ENCODE measurements at regions not wholly inside any gene's neighbourhood (a gene's known extent, or its start where the extent isn't known, plus 50 kb on each side); places are given as distances from the start of the nearest gene placed in this dataset.
A peak's percentile ranks its signal among the peaks of the same experiment; 100 is the strongest.
"Not testable (repeated sequence)": the region's sequence is repeated elsewhere in the genome, so short reads cannot be mapped to it uniquely, and the experiment has no call there.

DNA sequence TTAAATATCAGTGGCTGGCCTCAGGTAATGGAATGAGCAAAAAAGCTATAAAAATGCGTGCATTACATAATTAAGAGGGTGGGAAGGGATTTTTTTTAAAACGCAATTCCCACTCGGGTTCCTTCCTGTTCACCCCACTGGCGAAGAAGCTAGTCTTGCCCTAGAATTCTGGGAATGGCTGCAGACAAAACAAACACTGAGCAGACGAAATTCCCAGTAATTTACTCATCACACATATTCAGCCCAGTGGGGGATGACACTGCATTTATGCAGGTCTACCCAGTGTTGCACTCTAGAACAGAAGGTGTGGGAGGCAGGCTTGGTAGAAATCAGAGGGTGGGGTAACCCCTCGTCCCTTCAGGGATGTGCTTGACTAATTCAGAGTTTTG lies 2695.0 kb upstream of the DEFB115 start:
- no peak for DNase-seq (ENCODE audit: low read depth)

DNA sequence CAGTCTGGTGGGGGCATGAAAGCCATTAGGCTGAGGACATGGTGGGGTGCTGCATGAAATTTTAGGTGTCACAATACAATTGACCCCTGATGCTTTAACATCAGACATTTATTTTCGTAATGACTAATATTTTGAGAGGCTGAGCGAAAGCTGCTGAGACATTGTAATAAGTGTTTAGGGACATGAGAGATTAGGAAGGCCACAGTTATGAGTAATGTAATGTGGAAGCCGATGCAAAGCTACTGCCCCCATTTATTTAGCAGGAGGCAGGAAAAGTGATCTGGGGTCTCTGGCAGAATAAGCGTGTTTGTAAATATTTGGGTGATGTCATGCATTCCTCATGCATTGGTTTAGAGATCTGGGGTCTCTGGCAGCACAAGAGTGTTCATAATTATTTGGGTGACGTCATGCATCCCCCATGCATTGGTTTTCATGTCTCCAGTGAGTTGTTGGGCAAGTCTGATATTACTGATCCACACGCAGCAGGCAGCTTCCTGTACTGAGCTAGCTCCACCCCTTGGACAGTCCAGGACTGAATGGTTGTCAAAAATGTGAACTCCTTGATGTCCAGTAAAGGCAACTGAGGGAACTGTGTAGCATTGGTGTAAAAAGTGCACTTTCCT lies 2694.5 kb upstream of the DEFB115 start:
- not testable (repeated sequence) for DNase-seq (ENCODE audit: low read depth)

DNA sequence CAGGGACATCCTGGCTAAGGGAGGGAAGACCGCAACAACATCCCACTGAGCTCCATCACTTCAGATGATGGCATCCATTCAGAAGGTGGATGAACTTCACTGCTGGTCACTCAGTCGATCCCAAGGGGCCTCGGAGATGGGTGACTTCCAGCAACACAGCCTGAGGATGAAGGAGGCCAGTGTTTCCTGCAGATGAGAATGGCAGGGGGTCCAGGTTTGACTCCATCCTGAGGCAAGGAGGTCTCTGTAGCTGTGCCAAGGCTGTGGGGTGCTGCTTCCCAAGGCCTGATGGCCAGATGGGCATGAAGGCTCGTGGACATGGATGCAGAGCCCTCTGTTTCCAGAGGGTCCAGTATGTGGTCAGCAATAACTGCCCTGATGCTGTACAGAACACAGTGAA lies 2693.4 kb upstream of the DEFB115 start:
- DNase-seq (ENCODE audit: low read depth) = not testable (repeated sequence)

DNA sequence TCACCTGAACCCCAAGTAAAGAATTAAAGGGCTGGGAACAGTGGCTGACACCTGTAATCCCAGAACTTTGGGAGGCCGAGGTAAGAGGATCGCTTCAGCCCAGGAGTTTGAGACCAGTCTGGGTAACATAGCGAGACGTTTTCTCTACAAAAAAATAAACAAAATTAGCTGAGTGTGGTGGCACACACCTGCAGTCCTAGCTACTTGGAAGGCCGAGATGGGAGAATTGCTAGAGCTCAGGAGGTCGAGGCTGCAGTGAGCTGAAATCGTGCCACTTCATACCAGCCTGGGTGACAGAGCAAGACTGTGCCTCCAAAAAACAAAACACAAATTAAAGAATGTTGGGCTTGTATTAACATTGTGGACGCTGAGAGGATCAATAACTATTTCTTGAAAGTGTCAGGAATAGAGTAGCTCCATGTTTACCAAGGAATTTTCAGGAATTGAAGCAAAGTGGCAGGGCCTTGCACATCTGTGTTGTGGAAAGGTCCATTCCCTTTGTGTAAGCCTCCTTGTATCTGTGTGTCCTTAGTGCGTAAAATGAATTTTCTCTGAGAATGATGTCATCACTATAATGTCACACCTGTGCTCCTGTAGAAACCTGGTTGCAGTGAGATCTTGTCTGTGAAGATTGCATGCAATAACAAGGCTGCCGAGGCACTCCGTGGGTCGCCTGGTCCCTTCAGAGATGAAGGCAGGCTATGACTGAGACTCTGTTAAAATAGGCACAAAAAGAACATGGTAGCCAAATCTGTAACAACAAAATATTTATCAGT lies 2692.6 kb upstream of the DEFB115 start:
- not testable (repeated sequence) for DNase-seq (ENCODE audit: low read depth)

DNA sequence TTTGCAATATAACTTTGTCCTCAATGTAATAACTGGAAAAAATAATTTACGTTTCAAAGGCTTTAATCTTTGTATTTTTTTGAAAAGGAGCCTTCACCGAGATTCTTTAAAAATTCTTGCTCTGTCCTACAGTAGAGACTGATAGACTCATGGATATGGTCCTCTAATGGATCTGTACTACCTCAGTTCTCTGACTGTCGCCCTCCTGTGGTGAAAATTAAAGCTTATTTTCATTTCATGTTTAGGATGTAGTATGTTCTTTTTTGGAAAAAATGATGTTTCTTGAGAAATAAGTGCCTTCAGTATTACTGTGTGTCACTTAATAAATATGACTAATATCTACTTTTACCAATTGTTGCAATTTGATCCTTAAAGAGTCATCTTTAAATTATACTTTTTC lies 2681.5 kb upstream of the DEFB115 start:
- not testable (repeated sequence) for DNase-seq (ENCODE audit: low read depth)

DNA sequence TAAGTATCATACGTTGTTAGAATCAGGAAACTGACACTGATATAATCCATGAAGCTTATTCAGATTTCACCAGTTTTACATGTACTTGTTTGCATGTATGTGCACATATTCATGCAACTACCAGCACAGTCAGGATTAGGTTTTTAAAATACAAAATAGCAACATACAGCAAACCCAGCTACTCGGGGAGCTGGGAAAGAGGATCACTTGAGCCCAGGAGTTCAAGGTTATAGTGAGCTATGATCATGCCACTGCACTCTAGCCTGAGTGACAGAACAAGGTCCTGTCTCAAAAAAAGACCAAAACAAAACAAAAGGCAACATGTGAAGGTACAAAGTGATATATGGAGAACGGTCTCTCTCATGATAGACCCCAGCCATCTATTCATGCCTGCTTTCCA lies 2665.8 kb upstream of the DEFB115 start:
- DNase-seq (ENCODE audit: low read depth) = not testable (repeated sequence)

DNA sequence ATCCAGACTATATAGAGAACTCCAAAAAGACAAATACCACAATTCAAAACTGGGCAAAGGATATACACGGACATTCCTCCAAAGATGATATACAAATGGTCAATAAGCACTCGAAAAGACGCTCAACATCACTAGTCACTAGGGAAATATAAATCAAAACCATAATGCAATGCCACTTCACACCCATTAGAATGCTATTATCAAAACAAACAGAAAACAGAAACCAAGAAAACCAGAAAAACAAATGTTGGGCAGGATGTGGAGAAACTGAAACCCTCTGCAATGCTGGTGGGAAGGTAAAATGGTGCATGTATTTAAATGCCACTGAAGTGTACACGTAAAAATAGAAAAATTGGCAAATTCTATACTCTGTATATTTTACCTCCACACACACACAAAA lies 2664.1 kb upstream of the DEFB115 start:
- DNase-seq (ENCODE audit: low read depth) = not testable (repeated sequence)

DNA sequence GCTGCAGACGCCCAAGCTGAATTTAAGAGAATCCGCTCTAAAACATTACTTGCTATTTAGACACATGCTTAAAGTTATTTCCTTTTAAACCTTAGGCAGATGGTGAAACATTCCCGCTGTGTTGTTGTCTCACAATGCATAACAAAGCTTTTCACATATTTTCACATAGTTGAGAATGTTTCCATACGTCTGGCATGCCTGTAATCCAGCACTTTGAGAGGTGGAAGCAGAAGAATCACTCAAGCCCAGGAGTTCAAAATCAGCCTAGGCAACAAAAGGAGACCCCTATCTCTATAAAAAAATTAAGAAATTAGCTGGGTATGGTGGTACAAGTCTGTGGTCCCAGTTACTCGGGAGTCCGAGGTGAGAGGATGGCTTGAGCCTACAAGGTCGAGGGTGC lies 2663.0 kb upstream of the DEFB115 start:
- not testable (repeated sequence) for DNase-seq (ENCODE audit: low read depth)

DNA sequence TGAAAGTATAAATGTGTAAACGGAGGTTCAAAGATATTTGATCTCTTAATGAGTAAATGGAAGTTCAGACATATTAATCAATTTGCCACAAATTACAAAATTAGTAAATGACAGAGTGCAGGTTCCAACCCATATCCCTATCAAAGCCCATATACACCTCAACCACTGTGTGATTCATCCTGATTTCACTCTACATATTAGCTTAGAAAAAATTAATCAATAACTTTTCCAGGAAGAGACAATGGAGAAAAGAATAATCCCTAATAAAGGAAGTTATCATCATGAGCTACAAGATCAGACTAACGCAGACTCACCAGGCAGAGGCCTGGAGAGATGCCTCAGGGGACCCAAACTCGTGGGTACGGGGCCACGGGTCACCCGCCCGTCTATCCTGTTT lies 2655.5 kb upstream of the DEFB115 start:
- DNase-seq (ENCODE audit: low read depth) = not testable (repeated sequence)

DNA sequence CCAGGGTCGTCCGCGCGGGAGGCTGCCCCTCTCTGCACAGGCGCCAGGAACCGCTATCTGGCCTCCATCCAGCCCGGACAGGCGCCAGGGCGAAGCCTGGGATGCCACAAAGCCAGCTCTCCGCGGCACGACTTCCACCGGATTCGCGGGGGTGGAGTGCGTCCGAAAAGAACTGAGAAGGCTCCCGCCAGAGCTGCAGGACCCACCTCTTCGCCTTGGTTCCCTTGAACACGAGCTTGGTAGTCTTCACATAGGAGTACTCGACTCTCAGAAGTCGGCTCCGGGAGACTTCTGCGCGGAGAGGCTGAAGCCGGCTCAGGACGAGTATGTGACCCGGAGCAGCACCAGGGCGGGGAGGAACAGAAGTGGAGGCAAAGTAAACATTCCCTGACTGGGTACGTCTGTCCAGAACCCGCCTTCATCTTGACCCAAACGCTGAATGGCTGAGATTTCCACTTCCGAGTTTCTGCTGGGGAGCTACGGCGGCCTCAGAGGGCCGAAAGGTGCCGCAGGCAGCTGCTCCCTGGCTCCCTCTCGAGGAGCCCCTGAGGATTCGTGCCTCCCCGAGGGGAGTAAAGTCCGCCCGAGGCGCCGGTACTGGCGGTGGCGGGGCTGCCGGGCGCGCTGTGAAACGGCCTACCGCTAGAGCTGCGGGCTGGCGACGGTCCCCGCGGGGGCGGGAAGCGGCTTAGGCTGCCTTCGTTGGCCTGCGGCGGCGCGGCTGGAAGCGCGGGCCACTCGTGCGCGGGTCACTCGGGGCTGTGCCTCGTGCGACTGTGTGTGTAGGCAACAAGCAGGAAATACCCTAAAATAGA lies 2654.9 kb upstream of the DEFB115 start:
- DNase-seq (ENCODE audit: low read depth) = peak; percentile 57

DNA sequence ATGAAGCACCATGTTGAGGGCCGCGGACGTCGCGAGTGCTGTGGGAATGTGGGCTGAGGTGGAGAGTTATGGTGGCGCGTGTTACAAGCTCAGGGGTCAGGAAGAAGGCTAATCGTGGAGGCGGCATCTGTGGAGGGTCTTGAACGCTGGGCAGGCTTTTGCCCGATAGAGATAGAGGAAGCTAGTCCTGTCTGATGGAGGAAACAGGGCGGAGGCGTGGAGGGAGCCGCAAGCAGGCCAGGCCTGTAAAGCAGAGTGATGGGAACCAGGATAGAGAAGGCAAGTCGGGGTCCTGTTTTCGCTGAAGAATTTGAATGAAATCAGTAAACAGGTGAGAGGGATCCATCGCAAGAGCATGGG lies 2654.3 kb upstream of the DEFB115 start:
- DNase-seq (ENCODE audit: low read depth) = not testable (repeated sequence)

DNA sequence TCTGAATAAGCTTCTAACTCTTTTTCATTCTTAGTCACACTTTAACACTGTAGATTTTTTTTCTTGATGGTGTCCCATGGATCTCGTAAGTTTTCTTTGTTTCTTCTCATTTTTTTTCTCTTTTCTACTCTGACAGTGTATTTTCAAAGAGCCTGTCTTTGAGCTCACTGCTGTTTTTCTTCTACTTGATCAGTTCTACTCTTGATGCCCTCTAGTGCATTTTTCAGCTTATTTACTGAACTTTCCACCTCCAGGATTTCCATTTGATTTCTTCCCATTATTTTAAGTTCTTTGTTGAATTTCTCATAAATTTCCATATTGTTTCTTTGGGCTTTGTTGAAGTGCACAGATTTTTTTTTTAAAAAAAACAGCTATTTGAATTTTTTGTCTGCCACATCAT lies 2641.1 kb upstream of the DEFB115 start:
- DNase-seq (ENCODE audit: low read depth) = no peak

DNA sequence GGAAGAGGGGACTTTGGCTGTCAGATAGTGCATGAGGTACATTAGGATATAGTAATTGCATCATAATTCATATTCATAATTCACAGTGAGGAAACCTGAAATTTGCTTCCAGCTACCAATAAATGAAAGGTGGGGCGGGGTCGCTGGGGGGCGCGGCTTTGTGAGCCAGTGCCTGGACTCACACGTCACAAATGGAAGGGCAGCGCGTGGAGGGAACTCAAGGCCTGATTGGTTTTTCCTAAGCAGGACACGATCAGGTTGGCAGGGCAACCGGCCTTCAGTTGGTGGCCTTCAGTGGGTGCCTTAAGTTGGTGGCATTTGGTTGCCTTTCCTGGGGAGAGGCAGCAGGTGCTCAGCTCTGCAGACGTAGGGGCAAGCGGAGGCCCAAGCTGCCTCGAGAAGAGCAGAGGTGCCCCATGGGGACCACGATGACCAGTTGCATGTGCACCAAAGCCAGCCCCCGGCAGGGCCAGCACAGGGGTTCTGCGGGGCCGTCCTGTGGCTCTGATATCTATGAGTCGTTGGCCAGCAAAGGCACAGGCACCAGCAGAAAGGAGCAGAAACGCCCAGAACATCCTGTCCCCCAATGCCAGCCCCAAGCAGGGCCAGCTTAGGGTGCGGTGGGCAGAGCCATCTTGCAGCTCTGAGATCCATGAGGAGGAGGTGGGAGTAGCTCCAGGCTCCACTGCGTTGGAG lies 2637.4 kb upstream of the DEFB115 start:
- not testable (repeated sequence) for DNase-seq (ENCODE audit: low read depth)

DNA sequence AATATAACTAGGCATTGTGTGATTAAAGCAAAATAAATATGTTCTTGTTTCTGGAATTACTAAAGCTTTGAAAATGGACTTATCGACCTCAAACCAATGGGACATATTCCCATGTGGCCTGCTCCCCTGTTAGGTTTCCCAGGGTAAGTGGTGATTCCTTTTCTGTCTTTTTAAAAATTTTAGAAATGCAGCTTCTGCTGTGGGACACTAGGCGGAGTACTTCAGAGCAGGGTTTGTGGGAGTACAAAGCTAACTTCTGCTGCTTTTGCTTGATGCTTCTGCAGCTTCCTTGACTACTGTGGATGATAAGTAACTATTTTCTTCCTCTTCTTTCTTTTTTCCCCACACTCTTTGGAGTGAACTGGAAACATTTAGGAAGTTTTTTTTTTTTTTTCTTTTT lies 2632.4 kb upstream of the DEFB115 start:
- not testable (repeated sequence) for DNase-seq (ENCODE audit: low read depth)

DNA sequence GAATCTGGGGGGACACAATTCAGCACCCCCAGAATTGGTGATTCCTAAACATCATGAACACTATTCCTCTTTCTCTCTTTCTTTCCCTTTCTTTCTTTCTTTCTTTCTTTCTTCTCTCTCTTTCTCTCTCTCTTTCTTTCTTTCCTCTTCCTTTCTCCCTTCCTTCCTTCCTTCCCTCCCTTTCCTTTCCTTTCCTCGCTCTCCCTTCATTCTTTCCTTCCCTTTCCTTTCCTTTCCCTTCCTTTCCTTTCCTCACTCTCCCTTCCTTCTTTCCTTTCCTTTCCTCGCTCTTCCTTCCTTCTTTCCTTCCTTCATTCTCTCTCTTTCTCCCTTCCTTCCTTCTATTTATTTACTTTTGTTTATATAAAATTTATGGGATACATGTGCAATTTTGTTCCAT lies 2616.6 kb upstream of the DEFB115 start:
- not testable (repeated sequence) for DNase-seq (ENCODE audit: low read depth)

All from T-helper 22 cell (primary cell).